CD14-positive monocyte (primary cell): ENCODE measurements at regions not wholly inside any gene's neighbourhood (a gene's known extent, or its start where the extent isn't known, plus 50 kb on each side); places are given as distances from the start of the nearest gene placed in this dataset.

Experiments
- DNase-seq, 3 donors: peaks; one replicate each; pipeline ENCODE4 v3.0.0-alpha.2; 2011 to 2022
- H2AFZ ChIP-seq: 2 replicates; pipeline ENCODE4 v1.6.0; 2012; ENCODE audit warnings: mild to moderate bottlenecking, low read depth, low read length, inconsistent platforms; ENCODE audit not compliant: insufficient read depth, poor library complexity, severe bottlenecking
- H3K27ac ChIP-seq, 2 donors: 1 replicate in 1 of 2; 2 replicates in 1 of 2; pipeline ENCODE4 v1.5.1; 2012 to 2013; ENCODE audit warnings: low read length in 2 of 2, control low read depth in 1 of 2, inconsistent platforms in 1 of 2, low read depth in 1 of 2, mild to moderate bottlenecking in 1 of 2
- H3K27me3 ChIP-seq, 2 donors: one replicate each; pipeline versions ENCODE4 v1.6.0 to v1.6.1; 2011 to 2013; ENCODE audit warnings: low read length in 2 of 2; ENCODE audit not compliant: control insufficient read depth in 2 of 2, insufficient read depth in 2 of 2
- H3K36me3 ChIP-seq, 2 donors: replicated peaks in 1 of 2; 1 replicate in 1 of 2; 2 replicates in 1 of 2; pipeline versions ENCODE4 v1.5.1 to v1.6.1; 2012 to 2013; ENCODE audit warnings: low read length in 2 of 2, control low read depth in 1 of 2, inconsistent platforms in 1 of 2, mild to moderate bottlenecking in 1 of 2; ENCODE audit not compliant: insufficient read depth in 2 of 2, control insufficient read depth in 1 of 2
- H3K4me1 ChIP-seq, 2 donors: 1 replicate in 1 of 2; 2 replicates in 1 of 2; pipeline versions ENCODE4 v1.5.1 to v1.6.1; 2012 to 2013; ENCODE audit warnings: low read length in 2 of 2, control low read depth in 1 of 2, inconsistent platforms in 1 of 2, mild to moderate bottlenecking in 1 of 2, moderate library complexity in 1 of 2; ENCODE audit not compliant: insufficient read depth in 2 of 2, control insufficient read depth in 1 of 2
- H3K4me2 ChIP-seq: replicated peaks from 2 replicates; pipeline ENCODE3; 2012; ENCODE audit warnings: low read length, moderate library complexity, mild to moderate bottlenecking; ENCODE audit not compliant: poor library complexity, severe bottlenecking; ENCODE audit errors: extremely low read depth
- H3K4me3 ChIP-seq, 3 experiments: fragments of 200-600 bp in 1 of 3; sonication (generic) in 1 of 3; replicated peaks in 1 of 3; 1 replicate in 2 of 3; 2 replicates in 1 of 3; pipeline ENCODE4 v1.5.1; 2011 to 2013; ENCODE audit warnings: low read length in 3 of 3, mild to moderate bottlenecking in 3 of 3, control low read depth in 2 of 3, low read depth in 2 of 3, inconsistent platforms in 1 of 3, moderate library complexity in 1 of 3
- H3K79me2 ChIP-seq: 2 replicates; pipeline ENCODE4 v1.6.0; 2012; ENCODE audit warnings: mild to moderate bottlenecking, control low read depth, inconsistent platforms, low read length, moderate library complexity; ENCODE audit not compliant: insufficient read depth
- H3K9ac ChIP-seq: 2 replicates; pipeline ENCODE4 v1.6.0; 2017; ENCODE audit warnings: low read length, mild to moderate bottlenecking; ENCODE audit not compliant: insufficient read depth, poor library complexity, severe bottlenecking
- H3K9me3 ChIP-seq, 2 donors: replicated peaks in 1 of 2; 1 replicate in 1 of 2; 2 replicates in 1 of 2; pipeline versions ENCODE4 v1.5.1 to v1.6.1; 2012 to 2013; ENCODE audit warnings: low read length in 2 of 2, control low read depth in 1 of 2; ENCODE audit not compliant: control insufficient read depth in 1 of 2, insufficient read depth in 1 of 2
- H4K20me1 ChIP-seq: 2 replicates; pipeline ENCODE4 v1.6.0; 2012; ENCODE audit warnings: mild to moderate bottlenecking, low read length, control low read depth, moderate library complexity; ENCODE audit not compliant: insufficient read depth
- H3K27ac Mint-ChIP-seq, 7 donors: one replicate each; pipeline ENCODE4 v1.8.0; 2020; ENCODE audit warnings: mild to moderate bottlenecking in 7 of 7, mixed read lengths in 7 of 7, moderate library complexity in 6 of 7, inconsistent platforms in 2 of 7
- H3K27me3 Mint-ChIP-seq, 3 donors: one replicate each; pipeline ENCODE4 v1.8.0; 2021 to 2022; ENCODE audit warnings: low read depth in 3 of 3, mild to moderate bottlenecking in 3 of 3, mixed read lengths in 3 of 3, moderate library complexity in 3 of 3, inconsistent platforms in 1 of 3
- H3K36me3 Mint-ChIP-seq, 2 donors: one replicate each; pipeline ENCODE4 v1.8.0; 2020; ENCODE audit warnings: mixed read lengths in 2 of 2, inconsistent platforms in 1 of 2, mild to moderate bottlenecking in 1 of 2
- H3K4me1 Mint-ChIP-seq: one replicate; pipeline ENCODE4 v1.8.0; 2020; ENCODE audit warnings: mild to moderate bottlenecking, mixed read lengths
- H3K4me3 Mint-ChIP-seq, 2 donors: one replicate each; pipeline ENCODE4 v1.8.0; 2020; ENCODE audit warnings: mild to moderate bottlenecking in 2 of 2, mixed read lengths in 2 of 2, moderate library complexity in 1 of 2
- H3K9me3 Mint-ChIP-seq, 7 donors: one replicate each; pipeline ENCODE4 v1.8.0; 2020 to 2022; ENCODE audit warnings: mixed read lengths in 7 of 7, mild to moderate bottlenecking in 6 of 7, moderate library complexity in 6 of 7, inconsistent platforms in 2 of 7
- CTCF ChIP-seq: fragments of 200-600 bp; IDR thresholded peaks from one replicate; pipeline ENCODE4 v1.8.0; 2022; ENCODE audit warnings: antibody characterized with exemption, mild to moderate bottlenecking
- WGBS: methylation state at CpG from one replicate; pipeline ENCODE4 v1.1.5; 2013; ENCODE audit warnings: missing lambda C conversion rate; ENCODE audit not compliant: insufficient coverage; 5-methylcytosine and 5-hydroxymethylcytosine counted together
- intact Hi-C, 2 donors: fragments of 100-400 bp; cut with micrococcal nuclease; formaldehyde crosslinking; loops; one replicate each; pipeline versions ENCODE4 v1.15.0 to v1.15.1; 2023

GRCh38 chrX:148161701-148162100 is 180.6 kb downstream of the FMR1NB start:
- Histone ChIP-seq H4K20me1 (no peaks in the 10 kb centered on the region), H3K79me2 (no peaks in the 10 kb centered on the region), H3K27ac (no peak overlapping the region), H3K4me2 (no peak overlapping the region), H3K36me3 (no peaks in the 10 kb centered on the region), H3K4me1 (no peaks in the 10 kb centered on the region), H3K9me3 (no peaks in the 10 kb centered on the region), H2AFZ (no peak overlapping the region), H3K27me3 (no peaks in the 10 kb centered on the region), H3K4me3 (no peak overlapping the region), H3K9ac (no peak overlapping the region)
- Mint-ChIP-seq H3K27ac (no peak overlapping the region), H3K4me1 (no peaks in the 10 kb centered on the region), H3K9me3 (no peaks in the 10 kb centered on the region), H3K36me3 (no peaks in the 10 kb centered on the region), H3K27me3 (peaks cover 0 to under 1% (median 0%) of the 10 kb centered on the region in 3 donors), H3K4me3 (no peak overlapping the region)
- intact Hi-C loops = no loop called here
- DNase-seq = no peak
- 83% methylated on average over 3 of the region's 6 CpGs for WGBS
- TF ChIP-seq CTCF = no peak

GRCh38 chrX:148185631-148186030 is 204.5 kb downstream of the FMR1NB start:
- Histone ChIP-seq H3K36me3 (no peaks in the 10 kb centered on the region), H3K4me1 (no peaks in the 10 kb centered on the region), H3K9ac (no peak overlapping the region), H4K20me1 (no peaks in the 10 kb centered on the region), H3K4me2 (no peak overlapping the region), H3K27ac (no peak overlapping the region), H3K79me2 (no peaks in the 10 kb centered on the region), H3K4me3 (no peak overlapping the region), H3K9me3 (peaks cover 0 to 9% of the 10 kb centered on the region in 2 donors), H3K27me3 (no peaks in the 10 kb centered on the region), H2AFZ (no peak overlapping the region)
- Mint-ChIP-seq H3K27ac (no peak overlapping the region), H3K27me3 (peaks cover 0 to 3% (median 0%) of the 10 kb centered on the region in 3 donors), H3K4me3 (no peak overlapping the region), H3K36me3 (no peaks in the 10 kb centered on the region), H3K9me3 (peaks cover 0 to 2% (median 0%) of the 10 kb centered on the region in 7 donors), H3K4me1 (no peaks in the 10 kb centered on the region)
- intact Hi-C loops = no loop called here
- no peak for TF ChIP-seq CTCF
- DNase-seq = no peak
